Smooth muscle cell (in vitro differentiated cells): ENCODE measurements at regions not wholly inside any gene's neighbourhood (a gene's known extent, or its start where the extent isn't known, plus 50 kb on each side); places are given as distances from the start of the nearest gene placed in this dataset.

Source experiments
- DNase-seq: peaks from one replicate; lab custom pipeline; 2025; ENCODE audit not compliant: unreplicated experiment; lab: John Stamatoyannopoulos, UW
- H2AFZ ChIP-seq: fragments of 200-600 bp; sonication (generic); 2 replicates; pipeline ENCODE4 v1.6.0; 2016; ENCODE audit warnings: antibody characterized with exemption, low read depth, mild to moderate bottlenecking
- H3F3A ChIP-seq: fragments of 200-600 bp; sonication (generic); 2 replicates; pipeline ENCODE4 v1.6.0; 2017; ENCODE audit warnings: antibody characterized with exemption, low read depth
- H3K27ac ChIP-seq: fragments of 200-600 bp; sonication (generic); 2 replicates; pipeline ENCODE4 v1.5.1; 2016; ENCODE audit warnings: low read depth, mild to moderate bottlenecking
- H3K27me3 ChIP-seq: fragments of 200-600 bp; sonication (generic); 2 replicates; pipeline ENCODE4 v1.6.1; 2016; ENCODE audit warnings: low read depth, mild to moderate bottlenecking
- H3K36me3 ChIP-seq: fragments of 200-600 bp; sonication (generic); 2 replicates; pipeline ENCODE4 v1.5.1; 2016; ENCODE audit warnings: low read depth
- H3K4me1 ChIP-seq: fragments of 200-600 bp; sonication (generic); 2 replicates; pipeline ENCODE4 v1.5.1; 2016; ENCODE audit warnings: low read depth
- H3K4me2 ChIP-seq: fragments of 200-600 bp; sonication (generic); 2 replicates; pipeline ENCODE4 v1.6.0; 2016; ENCODE audit warnings: mild to moderate bottlenecking
- H3K4me3 ChIP-seq: fragments of 200-600 bp; sonication (generic); 2 replicates; pipeline ENCODE4 v1.5.1; 2016; ENCODE audit warnings: mild to moderate bottlenecking
- H3K79me2 ChIP-seq: fragments of 200-600 bp; sonication (generic); 2 replicates; pipeline ENCODE4 v1.6.0; 2016; ENCODE audit warnings: low read depth, mild to moderate bottlenecking
- H3K9ac ChIP-seq: fragments of 200-600 bp; sonication (generic); 2 replicates; pipeline ENCODE4 v1.6.0; 2016; ENCODE audit warnings: low read depth
- H3K9me3 ChIP-seq: fragments of 200-600 bp; sonication (generic); replicated peaks from 2 replicates; pipeline ENCODE4 v1.5.1; 2016; ENCODE audit warnings: low read depth
- H4K20me1 ChIP-seq: fragments of 200-600 bp; sonication (generic); 2 replicates; pipeline ENCODE4 v1.6.0; 2016; ENCODE audit warnings: low read depth
- WGBS: methylation state at CpG from one replicate; pipeline ENCODE4 v1.1.7; 2016; ENCODE audit warnings: low lambda C conversion rate; 5-methylcytosine and 5-hydroxymethylcytosine counted together
- TF ChIP-seq, protein P1 (sequence below): fragments of 200-600 bp; sonication (generic); IDR thresholded peaks from 2 replicates; pipeline ENCODE4 v1.5.1; 2017; ENCODE audit warnings: borderline replicate concordance, mild to moderate bottlenecking, antibody characterized with exemption; ENCODE audit not compliant: insufficient read depth, poor library complexity, severe bottlenecking

- Histone ChIP-seq H3K27ac (peak overlapping the region; percentile 73), H2AFZ (no peak overlapping the region)
Measured at GRCh38 chr1:30811187-30811586, 53.6 kb upstream of the LAPTM5 start.

DNA sequence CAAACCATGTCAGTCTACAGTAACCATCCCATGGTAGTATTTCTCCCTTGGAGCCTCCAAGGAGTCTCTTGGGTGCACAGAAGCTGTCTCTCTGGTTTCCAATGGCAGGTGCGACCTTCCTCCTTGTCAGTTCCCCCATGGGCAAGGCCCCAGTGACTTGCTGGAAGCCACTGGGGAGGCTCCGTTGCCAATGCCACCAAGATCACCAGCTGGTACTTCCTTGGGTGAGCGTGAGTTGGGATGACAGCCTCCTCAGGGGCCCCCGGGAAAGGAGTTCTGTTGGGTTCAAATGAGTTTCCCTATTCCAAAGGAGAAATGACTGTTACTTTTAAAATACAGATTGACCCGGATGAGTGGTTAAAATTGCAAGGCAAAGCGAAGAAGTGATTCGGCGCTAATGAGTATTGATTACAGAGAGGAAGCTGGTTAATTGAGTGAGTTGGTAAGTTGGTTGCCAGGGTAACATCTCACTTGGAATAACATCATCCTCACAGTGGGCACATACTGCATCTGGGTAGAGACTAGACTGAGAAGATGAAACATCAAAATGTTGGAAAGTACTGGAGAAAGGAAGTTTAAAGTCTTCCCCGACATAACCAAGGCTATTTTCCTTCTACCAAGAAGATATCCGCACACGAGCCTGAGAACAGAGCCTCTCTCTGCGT is 53.0 kb upstream of the LAPTM5 start:
- 85% methylated on average over 12 of the region's 12 CpGs for WGBS
- peaks cover 22% of the 10 kb centered on the region for H3K4me1 ChIP-seq
- no peaks in the 10 kb centered on the region for H3K36me3 ChIP-seq
- peak overlapping the region; percentile 73 for H3K27ac ChIP-seq
- H3F3A ChIP-seq: peaks cover 18% of the 10 kb centered on the region
- H3K4me3 ChIP-seq: no peak overlapping the region
- H2AFZ ChIP-seq: no peak overlapping the region
- no peaks in the 10 kb centered on the region for H3K27me3 ChIP-seq
- no peaks in the 10 kb centered on the region for H3K9me3 ChIP-seq
- H3K79me2 ChIP-seq: no peaks in the 10 kb centered on the region
- H4K20me1 ChIP-seq: no peaks in the 10 kb centered on the region
- H3K9ac ChIP-seq: peak overlapping the region; percentile 14
- peak overlapping the region; percentile 71 for H3K4me2 ChIP-seq
- DNase-seq: no peak
- TF ChIP-seq, protein P1, sequence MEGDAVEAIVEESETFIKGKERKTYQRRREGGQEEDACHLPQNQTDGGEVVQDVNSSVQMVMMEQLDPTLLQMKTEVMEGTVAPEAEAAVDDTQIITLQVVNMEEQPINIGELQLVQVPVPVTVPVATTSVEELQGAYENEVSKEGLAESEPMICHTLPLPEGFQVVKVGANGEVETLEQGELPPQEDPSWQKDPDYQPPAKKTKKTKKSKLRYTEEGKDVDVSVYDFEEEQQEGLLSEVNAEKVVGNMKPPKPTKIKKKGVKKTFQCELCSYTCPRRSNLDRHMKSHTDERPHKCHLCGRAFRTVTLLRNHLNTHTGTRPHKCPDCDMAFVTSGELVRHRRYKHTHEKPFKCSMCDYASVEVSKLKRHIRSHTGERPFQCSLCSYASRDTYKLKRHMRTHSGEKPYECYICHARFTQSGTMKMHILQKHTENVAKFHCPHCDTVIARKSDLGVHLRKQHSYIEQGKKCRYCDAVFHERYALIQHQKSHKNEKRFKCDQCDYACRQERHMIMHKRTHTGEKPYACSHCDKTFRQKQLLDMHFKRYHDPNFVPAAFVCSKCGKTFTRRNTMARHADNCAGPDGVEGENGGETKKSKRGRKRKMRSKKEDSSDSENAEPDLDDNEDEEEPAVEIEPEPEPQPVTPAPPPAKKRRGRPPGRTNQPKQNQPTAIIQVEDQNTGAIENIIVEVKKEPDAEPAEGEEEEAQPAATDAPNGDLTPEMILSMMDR: no peak

More at GRCh38 chr1:30811187-30811586, 53.6 kb upstream of the LAPTM5 start:
- Histone ChIP-seq H3K9me3 (no peaks in the 10 kb centered on the region), H3K36me3 (no peaks in the 10 kb centered on the region), H3K27me3 (no peaks in the 10 kb centered on the region), H3K9ac (no peak overlapping the region), H3K4me2 (peak overlapping the region; percentile 71), H3K4me1 (peaks cover 29% of the 10 kb centered on the region), H3K79me2 (no peaks in the 10 kb centered on the region), H4K20me1 (no peaks in the 10 kb centered on the region), H3F3A (peaks cover 18% of the 10 kb centered on the region), H3K4me3 (no peak overlapping the region)
- TF ChIP-seq, protein P1: no peak
- DNase-seq: no peak

GRCh38 chr1:30809514-30810263 is 52.1 kb upstream of the LAPTM5 start:
- no peaks in the 10 kb centered on the region for H3K9me3 ChIP-seq
- no peaks in the 10 kb centered on the region for H3K36me3 ChIP-seq
- H3K4me1 ChIP-seq: peaks cover 22% of the 10 kb centered on the region
- H3K79me2 ChIP-seq: no peaks in the 10 kb centered on the region
- H3K27me3 ChIP-seq: no peaks in the 10 kb centered on the region
- H3K4me2 ChIP-seq: peak overlapping the region; percentile 71
- no peak overlapping the region for H3K4me3 ChIP-seq
- H3K9ac ChIP-seq: peak overlapping the region; percentile 14
- 17% methylated on average over 14 of the region's 14 CpGs for WGBS
- H4K20me1 ChIP-seq: no peaks in the 10 kb centered on the region
- DNase-seq: peak; percentile 23
- TF ChIP-seq, protein P1: no peak
- no peak overlapping the region for H2AFZ ChIP-seq
- H3K27ac ChIP-seq: peak overlapping the region; percentile 73
- H3F3A ChIP-seq: peaks cover 18% of the 10 kb centered on the region
